Esophagus muscularis mucosa (tissue), 2 donors: ENCODE measurements at regions not wholly inside any gene's neighbourhood (a gene's known extent, or its start where the extent isn't known, plus 50 kb on each side); places are given as distances from the start of the nearest gene placed in this dataset.

Source experiments
- POLR2A ChIP-seq: fragments of 450-650 bp; IDR thresholded peaks from one replicate; pipeline ENCODE4 v1.6.1; 2017; ENCODE audit warnings: antibody characterized with exemption, moderate library complexity, mild to moderate bottlenecking, low read depth
- POLR2AphosphoS5 ChIP-seq, 2 donors: sonication (generic); formaldehyde crosslinking; IDR thresholded peaks; one replicate each; pipeline ENCODE4 v1.6.1; 2017; ENCODE audit warnings: antibody characterized with exemption in 2 of 2

- no peak for TF ChIP-seq POLR2A
- TF ChIP-seq POLR2AphosphoS5 (IDR thresholded peaks at IDR 0.05), result no peak
Observed at GRCh38 chr16:55045329-55045728, 114.7 kb downstream of the IRX5 start.
